HG03196 (cell line): ENCODE measurements at regions not wholly inside any gene's neighbourhood (a gene's known extent, or its start where the extent isn't known, plus 50 kb on each side); places are given as distances from the start of the nearest gene placed in this dataset.

Source experiments
- ATAC-seq: cut with Tn5 transposase; IDR thresholded peaks from one replicate; pipeline ENCODE4 v1.9.1; 2021; ENCODE audit not compliant: unreplicated experiment

- no peak for ATAC-seq
Measured at GRCh38 chr11:27193434-27194225, 153.0 kb downstream of the BBOX1 start.

DNA sequence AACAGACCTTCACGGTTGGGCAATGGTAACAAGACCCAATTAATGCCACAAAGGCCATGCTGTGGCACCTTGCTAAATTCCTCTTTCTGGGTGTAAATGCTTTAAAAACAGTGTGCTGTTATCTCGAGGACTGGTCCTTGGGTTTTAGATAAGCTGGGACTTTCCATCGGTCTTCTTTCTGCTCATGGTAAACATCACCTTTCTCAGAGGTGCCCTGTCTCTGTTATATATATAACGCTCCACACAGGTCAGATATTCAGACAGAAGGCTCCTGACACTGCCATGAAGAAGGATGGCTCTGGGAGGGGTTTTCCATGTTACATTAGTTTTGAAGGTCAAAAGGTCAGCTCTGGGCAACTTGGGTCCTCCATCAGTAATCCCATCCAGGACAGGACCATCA, 151.6 kb downstream of the BBOX1 start:
- ATAC-seq, result no peak

DNA sequence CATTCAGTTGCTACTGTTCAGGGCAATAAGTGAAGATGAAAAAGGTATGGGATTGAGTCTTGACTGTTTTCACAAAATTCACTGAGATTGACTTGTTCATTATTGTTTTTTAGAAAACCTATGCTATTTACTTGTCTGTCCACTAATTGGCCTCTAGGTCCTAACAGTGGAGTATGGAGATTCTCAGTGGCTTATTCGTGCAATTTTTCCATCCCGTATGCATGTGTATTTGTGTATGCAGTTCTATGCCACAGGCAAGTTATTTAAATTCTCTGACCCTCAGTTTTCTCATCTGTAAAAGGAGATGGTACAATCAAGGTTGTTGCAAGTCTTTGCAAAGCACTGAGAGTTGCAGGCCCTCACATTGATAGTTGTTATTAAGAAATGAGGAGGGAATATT, 151.0 kb downstream of the BBOX1 start:
- no peak for ATAC-seq

- ATAC-seq, result no peak
Measured at GRCh38 chr11:27188696-27189095, 148.1 kb downstream of the BBOX1 start.

DNA sequence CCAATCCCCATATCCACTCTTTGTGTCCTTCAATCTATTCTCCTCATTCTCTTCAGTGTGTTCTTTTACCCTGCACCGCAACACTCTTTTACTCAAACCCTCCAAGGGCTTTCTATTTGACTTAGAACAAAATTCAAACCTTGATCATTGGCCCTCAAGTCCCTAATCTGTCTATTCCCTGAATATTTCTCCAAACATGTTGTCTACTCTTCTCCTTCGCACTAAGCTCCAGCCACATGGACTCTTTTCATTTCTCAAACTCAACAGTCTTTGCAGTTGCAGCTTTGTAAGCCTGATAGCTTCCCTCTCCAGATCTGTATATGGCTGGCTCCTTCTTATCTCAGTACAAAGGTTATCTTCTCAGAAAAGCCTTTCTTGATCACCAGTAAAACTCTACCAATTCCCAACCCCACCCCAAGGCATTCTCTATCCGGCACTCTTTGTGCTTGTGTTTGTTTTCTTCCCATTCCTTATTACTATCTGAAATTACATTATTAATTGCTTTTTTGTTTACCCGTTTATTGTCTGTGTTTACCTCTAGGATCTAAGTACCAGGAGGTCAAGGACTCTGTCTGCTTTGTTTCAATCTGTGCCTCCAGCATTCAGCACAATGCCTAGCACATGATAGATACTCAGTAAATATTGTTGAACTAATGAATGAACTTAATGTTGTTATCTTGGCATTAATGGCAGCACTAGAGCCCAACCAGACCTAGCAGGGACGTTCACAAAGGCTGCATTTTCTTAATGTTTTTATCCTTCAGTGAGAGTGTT, 147.4 kb downstream of the BBOX1 start:
- ATAC-seq, result no peak

DNA sequence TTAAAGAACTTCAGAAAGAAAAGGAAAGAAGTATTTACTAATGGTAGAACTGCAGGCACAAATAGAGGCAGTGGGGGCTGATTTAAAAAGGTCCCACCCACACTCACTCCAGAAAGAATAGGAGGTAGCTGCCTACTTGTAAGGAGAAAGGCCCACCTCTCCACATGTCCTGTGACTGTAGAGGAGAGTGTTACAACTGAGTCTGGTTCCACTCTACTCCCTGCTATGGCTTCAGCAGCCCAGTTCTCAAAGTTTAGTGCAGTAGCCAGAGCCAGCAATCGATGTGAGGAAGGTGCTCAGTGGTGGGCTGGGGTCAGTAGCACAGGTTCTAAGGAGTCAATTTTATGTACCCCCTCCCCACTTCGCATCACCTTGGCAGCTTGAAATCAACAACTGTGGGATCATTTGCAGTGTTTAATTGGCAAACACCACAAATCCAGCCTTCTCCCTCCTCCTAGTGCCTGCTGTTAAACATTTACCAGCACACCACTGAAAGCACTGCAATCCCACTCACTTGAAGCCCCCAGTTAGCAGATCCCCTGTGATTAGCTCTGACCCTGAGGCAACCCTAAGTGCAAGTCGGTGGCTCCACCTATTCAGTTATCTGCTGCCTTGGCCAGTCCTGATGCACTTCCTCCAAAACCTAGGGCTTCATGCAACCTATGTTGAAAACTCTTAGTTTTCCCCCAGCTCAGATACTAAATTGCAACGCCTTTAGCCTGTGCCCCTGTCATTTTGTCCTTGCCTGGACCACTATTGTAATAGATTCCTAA, 146.6 kb downstream of the BBOX1 start:
- no peak for ATAC-seq

GRCh38 chr11:27186580-27186979, 146.0 kb downstream of the BBOX1 start:
- no peak for ATAC-seq

DNA sequence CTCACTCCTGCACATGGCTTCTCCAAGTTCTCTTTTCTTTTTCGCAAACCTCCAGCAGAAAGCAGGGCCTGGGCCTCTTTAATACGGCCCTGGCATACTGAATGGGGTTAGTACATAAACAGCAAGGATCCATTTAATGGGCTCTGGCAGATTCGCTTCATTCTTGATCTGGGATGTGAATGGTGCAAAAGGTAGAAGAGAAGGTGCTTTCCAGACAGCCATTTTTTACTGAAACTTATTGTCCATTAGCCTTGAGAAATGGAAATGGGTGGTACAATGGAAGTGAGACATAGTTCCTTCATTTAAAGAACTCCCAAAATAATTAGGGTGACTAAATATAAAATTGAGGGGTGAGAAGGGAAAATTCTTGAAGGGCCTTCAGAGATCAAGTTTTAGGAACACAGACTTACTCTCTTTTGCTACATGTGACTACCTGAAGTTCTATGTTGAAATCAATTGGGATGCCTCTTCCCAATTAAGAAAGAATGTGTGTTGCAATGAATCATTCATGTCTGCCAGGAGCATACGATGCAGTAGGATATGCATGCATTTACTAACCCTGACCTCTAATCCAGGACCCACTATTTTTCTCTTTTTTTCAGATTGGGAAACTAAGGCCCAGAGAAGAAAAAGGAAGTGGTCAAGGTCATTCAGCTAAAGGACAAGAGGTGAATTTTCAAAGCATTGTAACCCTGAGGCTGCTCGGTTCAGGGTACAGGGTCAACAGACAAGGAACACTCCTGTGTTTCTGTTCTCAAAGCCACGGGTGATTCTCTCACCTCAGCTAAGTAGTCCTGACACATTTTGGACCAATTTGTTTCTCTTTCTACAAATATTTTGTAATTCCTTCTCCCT, 144.1 kb downstream of the BBOX1 start:
- no peak for ATAC-seq

DNA sequence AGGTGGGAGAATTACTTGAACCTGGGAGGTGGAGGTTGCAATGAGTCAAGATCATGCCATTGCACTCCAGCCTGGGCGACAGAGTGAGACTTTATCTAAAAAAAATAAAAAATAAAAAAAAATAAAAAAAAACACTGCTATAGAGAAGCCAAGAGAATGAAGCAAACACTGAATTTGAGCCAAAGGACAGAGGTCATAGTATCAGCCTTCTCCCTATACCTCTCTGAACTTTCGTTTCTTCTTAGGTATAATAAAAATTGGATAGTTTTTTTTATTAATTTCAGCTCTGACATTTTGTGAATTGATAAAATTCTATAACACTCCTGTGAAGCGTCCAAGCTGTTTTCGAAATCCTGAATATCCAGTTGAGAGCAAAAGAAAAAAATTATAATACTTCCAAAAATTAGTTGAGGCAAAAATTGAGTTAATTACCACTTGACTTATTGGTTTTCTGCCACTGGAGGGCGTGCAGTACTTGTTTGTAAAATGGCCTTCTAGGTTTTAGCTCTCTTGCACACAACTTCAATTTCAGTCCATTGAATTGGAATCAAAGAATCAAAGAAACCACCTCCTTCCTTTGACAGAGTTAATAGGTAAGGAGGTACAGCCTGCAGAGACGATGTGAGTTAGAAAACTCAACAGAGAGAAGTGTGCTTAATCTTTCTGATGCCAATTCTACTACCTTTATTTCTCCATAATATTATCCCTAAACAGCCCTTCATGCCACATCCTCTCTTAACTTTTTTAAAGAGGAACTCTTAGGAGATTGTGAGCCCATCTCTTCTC, 143.2 kb downstream of the BBOX1 start:
- peak; percentile 71 for ATAC-seq

DNA sequence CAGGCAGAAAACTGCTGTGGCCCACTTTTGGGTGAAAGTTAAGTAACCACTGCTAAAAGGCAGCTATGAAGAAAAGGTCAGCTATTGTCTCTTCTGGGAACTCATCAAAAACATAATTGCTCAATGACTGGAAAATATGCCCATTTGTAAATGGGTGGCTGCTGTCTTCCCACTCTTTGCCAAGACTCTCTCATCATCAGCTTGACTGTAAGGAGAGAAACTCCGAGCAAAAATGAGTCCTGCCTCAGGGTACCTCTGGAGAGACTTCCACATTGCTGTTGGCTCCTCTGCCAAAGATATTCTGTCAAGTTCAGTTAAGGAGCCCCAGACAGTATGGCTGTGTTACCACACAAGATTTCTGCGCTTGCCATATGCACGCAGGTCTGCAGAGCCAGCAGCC, 138.7 kb downstream of the BBOX1 start:
- no peak for ATAC-seq

- ATAC-seq, result no peak
Measured at GRCh38 chr11:27178859-27179258, 138.2 kb downstream of the BBOX1 start.
